ENCODE measurements at regions not wholly inside any gene's neighbourhood (a gene's known extent, or its start where the extent isn't known, plus 50 kb on each side); places are given as distances from the start of the nearest gene placed in this dataset.
"Not testable (repeated sequence)": the region's sequence is repeated elsewhere in the genome, so short reads cannot be mapped to it uniquely, and the experiment has no call there.

DNA sequence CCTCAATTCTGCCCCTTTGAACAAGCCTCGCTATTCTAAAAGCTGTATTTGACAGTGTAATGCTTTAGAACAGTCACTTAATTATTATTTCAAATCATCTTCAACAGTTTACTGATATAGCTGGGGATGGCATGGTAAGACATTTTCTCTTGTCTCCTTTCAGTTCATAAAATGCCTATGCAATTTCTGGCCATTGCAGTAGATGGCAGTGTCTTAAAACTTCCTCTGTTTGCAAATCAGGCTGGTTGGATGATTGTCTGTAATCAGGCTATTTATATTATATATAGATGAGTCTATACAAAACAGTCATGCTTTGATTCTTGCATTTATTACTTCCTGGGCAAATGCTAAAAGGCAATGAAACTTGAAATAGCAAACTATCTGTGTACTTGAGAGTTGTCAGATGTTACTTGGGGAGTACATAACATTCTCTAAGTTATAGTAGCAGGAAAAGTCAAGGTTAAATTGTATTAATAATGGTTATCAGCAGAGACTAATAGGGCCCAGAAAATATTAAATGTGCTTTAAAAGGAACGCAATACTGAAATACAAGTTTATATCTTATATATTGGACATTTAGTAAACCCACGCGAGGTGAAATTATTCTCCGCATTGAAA is 55.5 kb upstream of the LHFPL3 start:
- no peaks in the 10 kb centered on the region for H3K9me2 ChIP-seq (replicated peaks; ENCODE audit: low read depth, low read length)
- no peaks in the 10 kb centered on the region for H3K4me1 ChIP-seq (ENCODE audit: insufficient read depth, low read length, poor library complexity, severe bottlenecking)
- H3K4me2 ChIP-seq (ENCODE audit: low read depth, low read length, poor library complexity, severe bottlenecking), result no peak overlapping the region
- H3K79me2 ChIP-seq (ENCODE audit: insufficient read depth, low read length), result no peaks in the 10 kb centered on the region
- no peak overlapping the region for H3K9ac ChIP-seq (ENCODE audit: low read depth, low read length, poor library complexity, severe bottlenecking)
- H3K27me3 ChIP-seq (ENCODE audit: insufficient read depth, low read length, poor library complexity, severe bottlenecking), result no peaks in the 10 kb centered on the region
- H2AFZ ChIP-seq (ENCODE audit: low read length), result peak overlapping the region; percentile 82
- no peaks in the 10 kb centered on the region for H3K9me3 ChIP-seq (ENCODE audit: insufficient read depth, low read depth, low read length)
- no peak for TF ChIP-seq EZH2phosphoT487 (IDR thresholded peaks at IDR 0.05; ENCODE audit: borderline replicate concordance)
- TF ChIP-seq, protein P1, sequence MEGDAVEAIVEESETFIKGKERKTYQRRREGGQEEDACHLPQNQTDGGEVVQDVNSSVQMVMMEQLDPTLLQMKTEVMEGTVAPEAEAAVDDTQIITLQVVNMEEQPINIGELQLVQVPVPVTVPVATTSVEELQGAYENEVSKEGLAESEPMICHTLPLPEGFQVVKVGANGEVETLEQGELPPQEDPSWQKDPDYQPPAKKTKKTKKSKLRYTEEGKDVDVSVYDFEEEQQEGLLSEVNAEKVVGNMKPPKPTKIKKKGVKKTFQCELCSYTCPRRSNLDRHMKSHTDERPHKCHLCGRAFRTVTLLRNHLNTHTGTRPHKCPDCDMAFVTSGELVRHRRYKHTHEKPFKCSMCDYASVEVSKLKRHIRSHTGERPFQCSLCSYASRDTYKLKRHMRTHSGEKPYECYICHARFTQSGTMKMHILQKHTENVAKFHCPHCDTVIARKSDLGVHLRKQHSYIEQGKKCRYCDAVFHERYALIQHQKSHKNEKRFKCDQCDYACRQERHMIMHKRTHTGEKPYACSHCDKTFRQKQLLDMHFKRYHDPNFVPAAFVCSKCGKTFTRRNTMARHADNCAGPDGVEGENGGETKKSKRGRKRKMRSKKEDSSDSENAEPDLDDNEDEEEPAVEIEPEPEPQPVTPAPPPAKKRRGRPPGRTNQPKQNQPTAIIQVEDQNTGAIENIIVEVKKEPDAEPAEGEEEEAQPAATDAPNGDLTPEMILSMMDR (conservative IDR thresholded peaks at IDR 0.05; ENCODE audit: low read length), result peak; percentile 77
- no peak overlapping the region for H3K4me3 ChIP-seq (ENCODE audit: low read length, poor library complexity, severe bottlenecking)
- H4K20me1 ChIP-seq (ENCODE audit: insufficient read depth, low read length, poor library complexity, severe bottlenecking), result no peaks in the 10 kb centered on the region
- H3K36me3 ChIP-seq (ENCODE audit: insufficient read depth, low read length), result no peaks in the 10 kb centered on the region
- H3F3A ChIP-seq (ENCODE audit: low read depth), result no peaks in the 10 kb centered on the region

- H4K20me1 ChIP-seq (ENCODE audit: insufficient read depth, low read length, poor library complexity, severe bottlenecking), result no peaks in the 10 kb centered on the region
- no peaks in the 10 kb centered on the region for H3K4me1 ChIP-seq (ENCODE audit: insufficient read depth, low read length, poor library complexity, severe bottlenecking)
- no peak overlapping the region for H2AFZ ChIP-seq (ENCODE audit: low read length)
- no peaks in the 10 kb centered on the region for H3K79me2 ChIP-seq (ENCODE audit: insufficient read depth, low read length)
- TF ChIP-seq EZH2phosphoT487 (IDR thresholded peaks at IDR 0.05; ENCODE audit: borderline replicate concordance), result no peak
- TF ChIP-seq, protein P1 (conservative IDR thresholded peaks at IDR 0.05; ENCODE audit: low read length), result no peak
- no peaks in the 10 kb centered on the region for H3K36me3 ChIP-seq (ENCODE audit: insufficient read depth, low read length)
- no peaks in the 10 kb centered on the region for H3K9me2 ChIP-seq (replicated peaks; ENCODE audit: low read depth, low read length)
- no peaks in the 10 kb centered on the region for H3K9me3 ChIP-seq (ENCODE audit: insufficient read depth, low read depth, low read length)
- H3K4me3 ChIP-seq (ENCODE audit: low read length, poor library complexity, severe bottlenecking), result no peak overlapping the region
- H3K27me3 ChIP-seq (ENCODE audit: insufficient read depth, low read length, poor library complexity, severe bottlenecking), result no peaks in the 10 kb centered on the region
- no peaks in the 10 kb centered on the region for H3F3A ChIP-seq (ENCODE audit: low read depth)
- H3K4me2 ChIP-seq (ENCODE audit: low read depth, low read length, poor library complexity, severe bottlenecking), result no peak overlapping the region
- no peak overlapping the region for H3K9ac ChIP-seq (ENCODE audit: low read depth, low read length, poor library complexity, severe bottlenecking)
Observed at GRCh38 chr7:104275900-104276299, 52.5 kb upstream of the LHFPL3 start.

DNA sequence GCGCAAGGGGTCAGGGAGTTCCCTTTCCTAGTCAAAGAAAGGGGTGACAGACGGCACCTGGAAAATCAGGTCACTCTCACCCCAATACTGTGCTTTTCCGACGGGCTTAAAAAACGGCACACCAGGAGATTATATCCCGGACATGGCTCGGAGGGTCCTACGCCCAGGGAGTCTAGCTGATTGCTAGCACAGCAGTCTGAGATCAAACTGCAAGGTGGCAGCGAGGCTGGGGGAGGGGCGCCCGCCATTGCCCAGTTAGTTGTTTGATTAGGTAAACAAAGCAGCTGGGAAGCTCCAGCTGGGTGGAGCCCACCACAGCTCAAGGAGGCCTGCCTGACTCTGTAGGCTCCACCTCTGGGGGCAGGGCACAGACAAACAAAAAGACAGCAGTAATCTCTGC is 51.7 kb upstream of the LHFPL3 start:
- H3K4me2 ChIP-seq (ENCODE audit: low read depth, low read length, poor library complexity, severe bottlenecking); H4K20me1 ChIP-seq (ENCODE audit: insufficient read depth, low read length, poor library complexity, severe bottlenecking); H3F3A ChIP-seq (ENCODE audit: low read depth); H3K27me3 ChIP-seq (ENCODE audit: insufficient read depth, low read length, poor library complexity, severe bottlenecking); H3K79me2 ChIP-seq (ENCODE audit: insufficient read depth, low read length); H3K9ac ChIP-seq (ENCODE audit: low read depth, low read length, poor library complexity, severe bottlenecking); H3K4me1 ChIP-seq (ENCODE audit: insufficient read depth, low read length, poor library complexity, severe bottlenecking); H3K36me3 ChIP-seq (ENCODE audit: insufficient read depth, low read length); H3K4me3 ChIP-seq (ENCODE audit: low read length, poor library complexity, severe bottlenecking); H2AFZ ChIP-seq (ENCODE audit: low read length); H3K9me3 ChIP-seq (ENCODE audit: insufficient read depth, low read depth, low read length); H3K9me2 ChIP-seq (replicated peaks; ENCODE audit: low read depth, low read length): not testable (repeated sequence)
